ENCODE measurements at regions not wholly inside any gene's neighbourhood (a gene's known extent, or its start where the extent isn't known, plus 50 kb on each side); places are given as distances from the start of the nearest gene placed in this dataset.

DNA sequence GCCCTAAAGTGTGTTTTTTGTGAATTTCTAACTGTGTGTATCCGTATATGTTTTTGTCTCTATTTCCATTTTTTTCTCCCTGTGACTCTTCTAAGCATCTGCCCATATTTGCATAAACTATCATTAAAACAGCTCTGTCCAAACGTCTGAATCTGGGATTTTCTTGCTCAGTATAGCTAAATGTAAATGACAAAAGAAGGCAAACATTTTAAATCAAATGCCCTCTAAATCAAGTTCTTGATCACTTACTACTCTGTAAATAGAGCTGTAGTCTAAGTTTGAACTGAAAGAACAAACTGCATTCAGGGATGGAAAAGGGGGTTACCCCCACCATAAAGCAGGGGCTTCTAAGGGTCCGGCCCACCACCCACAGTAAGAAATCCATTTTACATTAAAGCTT lies 432.0 kb upstream of the FAM241A start:
- TF ChIP-seq, protein P1, sequence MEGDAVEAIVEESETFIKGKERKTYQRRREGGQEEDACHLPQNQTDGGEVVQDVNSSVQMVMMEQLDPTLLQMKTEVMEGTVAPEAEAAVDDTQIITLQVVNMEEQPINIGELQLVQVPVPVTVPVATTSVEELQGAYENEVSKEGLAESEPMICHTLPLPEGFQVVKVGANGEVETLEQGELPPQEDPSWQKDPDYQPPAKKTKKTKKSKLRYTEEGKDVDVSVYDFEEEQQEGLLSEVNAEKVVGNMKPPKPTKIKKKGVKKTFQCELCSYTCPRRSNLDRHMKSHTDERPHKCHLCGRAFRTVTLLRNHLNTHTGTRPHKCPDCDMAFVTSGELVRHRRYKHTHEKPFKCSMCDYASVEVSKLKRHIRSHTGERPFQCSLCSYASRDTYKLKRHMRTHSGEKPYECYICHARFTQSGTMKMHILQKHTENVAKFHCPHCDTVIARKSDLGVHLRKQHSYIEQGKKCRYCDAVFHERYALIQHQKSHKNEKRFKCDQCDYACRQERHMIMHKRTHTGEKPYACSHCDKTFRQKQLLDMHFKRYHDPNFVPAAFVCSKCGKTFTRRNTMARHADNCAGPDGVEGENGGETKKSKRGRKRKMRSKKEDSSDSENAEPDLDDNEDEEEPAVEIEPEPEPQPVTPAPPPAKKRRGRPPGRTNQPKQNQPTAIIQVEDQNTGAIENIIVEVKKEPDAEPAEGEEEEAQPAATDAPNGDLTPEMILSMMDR (IDR thresholded peaks at IDR 0.05; ENCODE audit: insufficient read depth, low read length, poor library complexity, severe bottlenecking): no peak
- TF ChIP-seq EZH2phosphoT487 (conservative IDR thresholded peaks at IDR 0.05; ENCODE audit: low read length): no peak
